NCI-H146 (cell line): ENCODE measurements at regions not wholly inside any gene's neighbourhood (a gene's known extent, or its start where the extent isn't known, plus 50 kb on each side); places are given as distances from the start of the nearest gene placed in this dataset.
A peak's percentile ranks its signal among the peaks of the same experiment; 100 is the strongest.

Experiments used
- DNase-seq: peaks from one replicate; lab custom pipeline; 2025; lab: John Stamatoyannopoulos, UW

DNA sequence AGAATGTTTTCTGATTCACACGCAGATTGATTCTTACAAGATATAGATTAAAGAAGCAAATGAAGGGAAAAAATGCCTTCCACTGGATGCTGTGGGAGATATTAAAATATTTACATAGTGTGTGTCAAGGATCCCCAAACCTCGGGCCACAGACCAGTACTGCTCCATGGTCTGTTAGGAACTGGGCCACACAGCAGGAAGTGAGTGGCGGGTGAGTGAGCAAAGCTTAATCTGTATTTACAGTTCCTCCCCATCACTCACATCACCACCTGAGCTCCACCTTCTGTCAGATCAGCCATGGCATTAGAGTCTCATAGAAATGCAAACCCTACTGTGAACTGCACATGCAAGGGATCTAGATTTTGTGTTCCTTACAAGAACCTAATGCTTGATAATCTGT, 552.6 kb upstream of the GOLIM4 start:
- DNase-seq = no peak

- no peak for DNase-seq
These were observed 551.9 kb upstream of the GOLIM4 start for GRCh38 chr3:168647582-168647981.

GRCh38 chr3:168645180-168645579, 549.5 kb upstream of the GOLIM4 start:
- DNase-seq = no peak

GRCh38 chr3:168628549-168628948, 532.8 kb upstream of the GOLIM4 start:
- DNase-seq = peak; percentile 63

DNA sequence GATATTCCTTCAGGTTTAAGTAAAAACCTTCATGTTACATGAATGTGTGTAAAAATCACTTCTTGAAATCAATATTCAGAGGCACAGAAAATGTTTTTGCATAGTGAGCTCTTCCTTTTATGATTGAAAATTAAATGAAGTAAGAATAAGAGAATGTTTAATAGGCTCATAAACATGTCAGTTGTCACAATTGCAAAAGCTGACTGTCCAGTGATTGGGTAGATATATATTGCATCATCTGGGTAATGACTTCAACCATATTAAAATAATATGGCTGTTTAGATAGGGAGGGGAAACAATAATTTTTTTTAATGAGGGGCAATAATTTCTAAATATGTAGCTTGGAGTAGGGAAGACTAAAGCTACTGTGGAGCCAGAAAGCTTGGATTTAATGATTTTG, 529.8 kb upstream of the GOLIM4 start:
- no peak for DNase-seq

- no peak for DNase-seq
These were observed 529.2 kb upstream of the GOLIM4 start for GRCh38 chr3:168624892-168625448.

DNA sequence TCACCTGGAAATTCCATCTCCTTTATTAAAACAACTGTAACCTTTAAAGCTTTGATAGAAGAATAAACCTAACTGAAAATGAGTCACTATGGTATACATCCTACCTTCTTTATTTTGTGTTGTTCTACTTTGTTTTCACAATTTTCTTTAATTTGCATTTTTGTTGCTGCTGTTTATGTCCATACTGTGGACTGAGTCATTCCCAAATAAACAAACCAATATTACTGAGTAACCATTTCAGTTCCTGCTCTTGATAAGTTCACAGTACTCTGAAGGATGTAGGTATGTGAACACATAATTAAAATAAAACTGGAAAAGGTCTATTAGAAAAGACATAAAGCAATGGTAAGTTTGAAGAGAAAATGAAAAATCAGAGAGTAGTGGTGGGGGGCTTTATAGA, 528.5 kb upstream of the GOLIM4 start:
- DNase-seq = no peak

DNA sequence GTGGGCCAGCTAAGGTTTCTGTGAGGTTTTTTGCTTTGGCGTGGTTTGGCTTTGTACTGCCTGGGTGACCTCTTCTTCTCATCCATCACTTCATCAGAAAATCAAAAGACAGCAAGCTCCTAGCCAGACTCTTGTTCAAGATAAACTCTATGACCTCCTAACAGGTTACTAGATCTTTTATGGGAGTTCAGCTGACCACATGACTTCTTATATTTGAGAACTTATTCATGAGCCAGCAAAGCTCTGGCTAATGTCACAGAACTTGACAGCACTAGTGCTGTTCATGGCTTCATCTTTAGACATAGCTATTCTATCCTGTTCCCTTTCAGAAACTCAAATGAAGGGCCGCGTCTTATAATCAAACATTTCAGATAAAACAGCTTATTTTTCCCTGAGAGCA, 527.1 kb upstream of the GOLIM4 start:
- no peak for DNase-seq

DNA sequence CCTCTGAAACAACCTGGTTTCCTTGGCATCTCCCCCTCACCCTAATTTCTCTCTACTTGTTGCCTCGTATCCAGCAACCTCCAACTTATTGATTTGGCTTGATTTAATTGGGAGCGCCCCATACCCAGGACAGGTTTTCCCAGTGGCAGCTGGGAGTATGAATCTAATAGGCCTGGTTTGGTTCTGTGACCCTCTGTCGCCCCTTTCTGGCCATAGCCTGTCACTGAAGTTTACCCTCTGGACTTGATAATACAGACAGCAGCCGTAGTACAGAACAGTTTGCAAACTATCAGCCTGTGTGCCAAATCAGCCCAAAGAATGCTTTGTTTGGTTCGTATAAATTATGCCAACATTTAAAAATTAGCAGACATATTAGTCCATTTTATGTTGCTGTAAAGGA, 525.1 kb upstream of the GOLIM4 start:
- DNase-seq = peak; percentile 76

- no peak for DNase-seq
These were observed 523.2 kb upstream of the GOLIM4 start for GRCh38 chr3:168618827-168619470.

GRCh38 chr3:168617658-168618057, 521.9 kb upstream of the GOLIM4 start:
- DNase-seq = no peak

DNA sequence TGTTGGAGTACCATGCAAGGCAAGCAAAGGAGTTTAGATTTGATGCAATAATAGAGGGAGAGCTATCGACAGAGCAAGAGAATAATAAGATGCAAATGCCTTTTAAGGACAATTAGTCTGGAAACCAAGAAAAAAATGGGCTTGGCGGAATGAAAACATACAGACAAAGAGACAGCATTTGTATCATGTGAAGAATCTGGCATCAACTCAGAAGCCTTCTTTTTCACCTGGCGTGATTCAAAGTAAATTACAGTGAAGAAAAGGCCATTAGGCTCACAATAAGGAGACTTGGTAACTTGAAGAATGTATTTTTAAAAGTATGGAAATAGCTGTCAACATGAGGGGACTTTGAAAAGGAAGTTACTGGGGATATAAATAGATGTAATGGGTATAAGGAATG, 521.2 kb upstream of the GOLIM4 start:
- peak; percentile 85 for DNase-seq

DNA sequence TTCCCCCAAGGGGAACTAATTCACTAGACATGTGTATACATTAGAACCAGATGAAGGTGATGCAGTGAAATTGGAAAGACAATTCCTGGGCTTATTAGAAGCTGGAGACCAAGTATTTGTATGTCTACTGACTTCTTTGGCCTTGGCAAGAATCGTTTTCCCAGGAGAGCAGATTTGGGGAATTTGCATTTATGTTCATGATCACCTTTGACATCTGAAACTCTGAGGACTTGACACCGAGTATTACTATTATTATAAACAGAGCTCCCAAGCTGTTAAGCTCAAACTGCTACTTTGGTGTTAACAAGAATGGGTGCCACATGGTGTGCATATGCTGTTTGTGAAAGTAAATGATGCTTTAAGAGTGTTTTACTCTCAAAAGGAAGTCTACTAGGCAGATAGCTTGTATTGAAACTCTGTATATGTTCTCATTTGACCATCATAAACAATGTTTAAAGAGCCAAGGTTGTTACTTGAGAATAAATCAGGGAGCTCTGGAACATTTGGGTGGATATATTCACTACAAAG, 519.8 kb upstream of the GOLIM4 start:
- DNase-seq = peak; percentile 62

GRCh38 chr3:168613151-168613550, 517.4 kb upstream of the GOLIM4 start:
- no peak for DNase-seq

GRCh38 chr3:168612671-168613070, 516.9 kb upstream of the GOLIM4 start:
- no peak for DNase-seq

- DNase-seq = no peak
These were observed 516.1 kb upstream of the GOLIM4 start for GRCh38 chr3:168611826-168612225.

GRCh38 chr3:168608926-168609325, 513.2 kb upstream of the GOLIM4 start:
- DNase-seq = no peak

- peak; percentile 61 for DNase-seq
These were observed 509.0 kb upstream of the GOLIM4 start for GRCh38 chr3:168604767-168605166.

GRCh38 chr3:168598250-168598649, 502.5 kb upstream of the GOLIM4 start:
- DNase-seq = no peak

GRCh38 chr3:168596175-168596823, 500.6 kb upstream of the GOLIM4 start:
- no peak for DNase-seq

DNA sequence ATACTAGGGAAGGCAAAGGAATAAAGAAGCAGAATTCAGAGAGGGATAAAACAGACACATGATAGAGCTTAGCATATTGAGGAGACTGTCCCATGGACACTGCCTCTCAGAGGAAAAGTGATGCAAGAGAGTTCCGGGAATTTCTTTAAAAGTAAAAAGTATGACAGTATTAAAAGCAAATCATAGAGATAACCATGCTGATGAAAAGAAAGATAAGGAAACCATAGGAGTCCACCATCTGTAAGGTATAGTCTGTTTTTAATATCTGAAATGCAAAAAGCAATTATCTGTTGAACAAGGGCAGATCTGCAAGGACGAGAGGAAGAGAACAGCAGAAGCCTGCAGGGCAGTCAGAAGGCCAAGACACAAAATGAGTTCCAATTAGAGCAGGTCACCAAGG, 495.9 kb upstream of the GOLIM4 start:
- peak; percentile 76 for DNase-seq

DNA sequence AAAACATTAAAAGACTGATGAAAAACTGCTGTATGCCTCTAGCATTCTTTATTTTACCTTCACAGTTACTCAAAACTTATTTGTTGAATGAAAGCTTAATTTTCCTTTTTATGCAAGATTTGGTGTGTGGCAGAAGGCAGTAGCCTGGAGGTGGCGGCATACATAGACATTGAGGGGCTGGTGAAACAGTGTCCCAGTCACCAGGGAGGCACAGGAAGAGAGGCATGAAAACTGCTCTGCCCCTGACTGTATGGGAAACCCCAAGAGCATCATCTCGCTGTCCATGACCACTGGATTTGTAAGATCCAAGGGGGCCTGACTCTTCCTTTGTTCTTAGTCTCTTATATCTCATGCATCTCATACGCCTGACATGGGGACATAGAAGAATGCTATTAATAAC, 493.7 kb upstream of the GOLIM4 start:
- no peak for DNase-seq

GRCh38 chr3:168585544-168585943, 489.8 kb upstream of the GOLIM4 start:
- no peak for DNase-seq
